ENCODE measurements at regions not wholly inside any gene's neighbourhood (a gene's known extent, or its start where the extent isn't known, plus 50 kb on each side); places are given as distances from the start of the nearest gene placed in this dataset.

- H3K4me3 ChIP-seq (ENCODE audit: low read length) = no peak overlapping the region; the same call in 1 of the 2 replicates
- no peak for DNase-seq
- no peaks in the 10 kb centered on the region for H3K79me2 ChIP-seq (ENCODE audit: low read length)
- no peaks in the 10 kb centered on the region for H3K9me2 ChIP-seq (replicated peaks; ENCODE audit: insufficient read depth, low read length)
- H3K4me1 ChIP-seq (ENCODE audit: low read length) = no peaks in the 10 kb centered on the region
- H2AFZ ChIP-seq (ENCODE audit: low read length) = no peak overlapping the region
- H3K4me2 ChIP-seq (ENCODE audit: low read depth, low read length, poor library complexity, severe bottlenecking) = no peak overlapping the region
- peaks cover 56% of the 10 kb centered on the region for H3K9me3 ChIP-seq (ENCODE audit: low read length)
- H3K9ac ChIP-seq (ENCODE audit: low read length) = no peak overlapping the region
- H3K36me3 ChIP-seq (ENCODE audit: insufficient read depth, low read length) = no peaks in the 10 kb centered on the region
- H3K27me3 ChIP-seq (ENCODE audit: low read length) = no peaks in the 10 kb centered on the region
- no peaks in the 10 kb centered on the region for H4K20me1 ChIP-seq (ENCODE audit: insufficient read depth, low read depth, low read length)
- no peak overlapping the region for H3K27ac ChIP-seq (ENCODE audit: low read length)
These were observed 2154.0 kb upstream of the PIK3C3 start for GRCh38 chr18:39801010-39801409.

- H3K4me2 ChIP-seq (ENCODE audit: low read depth, low read length, poor library complexity, severe bottlenecking) = no peak overlapping the region
These were observed 2156.0 kb upstream of the PIK3C3 start for GRCh38 chr18:39799006-39799405.

GRCh38 chr18:39796393-39796792, 2158.6 kb upstream of the PIK3C3 start:
- Histone ChIP-seq H3K36me3 (ENCODE audit: insufficient read depth, low read length) (no peaks in the 10 kb centered on the region), H3K9me3 (ENCODE audit: low read length) (peaks cover 45% of the 10 kb centered on the region), H3K4me3 (ENCODE audit: low read length) (no peak overlapping the region), H3K27me3 (ENCODE audit: low read length) (no peaks in the 10 kb centered on the region), H3K27ac (ENCODE audit: low read length) (no peak overlapping the region), H2AFZ (ENCODE audit: low read length) (no peak overlapping the region), H3K79me2 (ENCODE audit: low read length) (no peaks in the 10 kb centered on the region), H3K4me1 (ENCODE audit: low read length) (no peaks in the 10 kb centered on the region), H3K9ac (ENCODE audit: low read length) (no peak overlapping the region), H3K9me2 (replicated peaks; ENCODE audit: insufficient read depth, low read length) (no peaks in the 10 kb centered on the region), H4K20me1 (ENCODE audit: insufficient read depth, low read depth, low read length) (no peaks in the 10 kb centered on the region), H3K4me2 (ENCODE audit: low read depth, low read length, poor library complexity, severe bottlenecking) (no peak overlapping the region)
- DNase-seq = no peak

More at GRCh38 chr18:39799006-39799405, 2156.0 kb upstream of the PIK3C3 start:
- H4K20me1 ChIP-seq (ENCODE audit: insufficient read depth, low read depth, low read length) = no peaks in the 10 kb centered on the region
- no peaks in the 10 kb centered on the region for H3K36me3 ChIP-seq (ENCODE audit: insufficient read depth, low read length)
- no peaks in the 10 kb centered on the region for H3K27me3 ChIP-seq (ENCODE audit: low read length)
- no peak overlapping the region for H3K9ac ChIP-seq (ENCODE audit: low read length)
- no peak for DNase-seq
- H3K79me2 ChIP-seq (ENCODE audit: low read length) = no peaks in the 10 kb centered on the region
- no peak overlapping the region for H2AFZ ChIP-seq (ENCODE audit: low read length)
- H3K9me2 ChIP-seq (replicated peaks; ENCODE audit: insufficient read depth, low read length) = no peaks in the 10 kb centered on the region
- H3K27ac ChIP-seq (ENCODE audit: low read length) = no peak overlapping the region
- H3K9me3 ChIP-seq (ENCODE audit: low read length) = peaks cover 54% of the 10 kb centered on the region
- no peak overlapping the region for H3K4me3 ChIP-seq (ENCODE audit: low read length)
- H3K4me1 ChIP-seq (ENCODE audit: low read length) = no peaks in the 10 kb centered on the region

GRCh38 chr18:39795350-39795749, 2159.7 kb upstream of the PIK3C3 start:
- Histone ChIP-seq H3K79me2 (ENCODE audit: low read length) (no peaks in the 10 kb centered on the region), H2AFZ (ENCODE audit: low read length) (no peak overlapping the region), H3K4me3 (ENCODE audit: low read length) (no peak overlapping the region), H4K20me1 (ENCODE audit: insufficient read depth, low read depth, low read length) (no peaks in the 10 kb centered on the region), H3K4me1 (ENCODE audit: low read length) (no peaks in the 10 kb centered on the region), H3K4me2 (ENCODE audit: low read depth, low read length, poor library complexity, severe bottlenecking) (no peak overlapping the region), H3K9ac (ENCODE audit: low read length) (no peak overlapping the region), H3K27me3 (ENCODE audit: low read length) (no peaks in the 10 kb centered on the region), H3K9me2 (replicated peaks; ENCODE audit: insufficient read depth, low read length) (no peaks in the 10 kb centered on the region), H3K9me3 (ENCODE audit: low read length) (peaks cover 47% of the 10 kb centered on the region), H3K27ac (ENCODE audit: low read length) (no peak overlapping the region), H3K36me3 (ENCODE audit: insufficient read depth, low read length) (no peaks in the 10 kb centered on the region)
- no peak for DNase-seq

GRCh38 chr18:39793609-39794008, 2161.4 kb upstream of the PIK3C3 start:
- no peaks in the 10 kb centered on the region for H3K27me3 ChIP-seq (ENCODE audit: low read length)
- no peak for DNase-seq
- no peaks in the 10 kb centered on the region for H3K79me2 ChIP-seq (ENCODE audit: low read length)
- peaks cover 45% of the 10 kb centered on the region for H3K9me3 ChIP-seq (ENCODE audit: low read length)
- no peaks in the 10 kb centered on the region for H3K36me3 ChIP-seq (ENCODE audit: insufficient read depth, low read length)
- no peak overlapping the region for H3K4me3 ChIP-seq (ENCODE audit: low read length)
- no peaks in the 10 kb centered on the region for H4K20me1 ChIP-seq (ENCODE audit: insufficient read depth, low read depth, low read length)
- no peak overlapping the region for H3K4me2 ChIP-seq (ENCODE audit: low read depth, low read length, poor library complexity, severe bottlenecking)
- no peaks in the 10 kb centered on the region for H3K4me1 ChIP-seq (ENCODE audit: low read length)
- H3K9me2 ChIP-seq (replicated peaks; ENCODE audit: insufficient read depth, low read length) = no peaks in the 10 kb centered on the region
- H3K9ac ChIP-seq (ENCODE audit: low read length) = no peak overlapping the region
- no peak overlapping the region for H2AFZ ChIP-seq (ENCODE audit: low read length)
- no peak overlapping the region for H3K27ac ChIP-seq (ENCODE audit: low read length)

- H3K4me2 ChIP-seq (ENCODE audit: low read depth, low read length, poor library complexity, severe bottlenecking) = no peak overlapping the region
- H3K9me3 ChIP-seq (ENCODE audit: low read length) = peaks cover 38% of the 10 kb centered on the region
- DNase-seq = no peak
- no peaks in the 10 kb centered on the region for H3K36me3 ChIP-seq (ENCODE audit: insufficient read depth, low read length)
- H3K27ac ChIP-seq (ENCODE audit: low read length) = no peak overlapping the region
- no peaks in the 10 kb centered on the region for H3K4me1 ChIP-seq (ENCODE audit: low read length)
- no peak overlapping the region for H2AFZ ChIP-seq (ENCODE audit: low read length)
- H3K9ac ChIP-seq (ENCODE audit: low read length) = no peak overlapping the region
- no peaks in the 10 kb centered on the region for H3K79me2 ChIP-seq (ENCODE audit: low read length)
- H3K4me3 ChIP-seq (ENCODE audit: low read length) = no peak overlapping the region
- no peaks in the 10 kb centered on the region for H4K20me1 ChIP-seq (ENCODE audit: insufficient read depth, low read depth, low read length)
- H3K9me2 ChIP-seq (replicated peaks; ENCODE audit: insufficient read depth, low read length) = no peaks in the 10 kb centered on the region
- no peaks in the 10 kb centered on the region for H3K27me3 ChIP-seq (ENCODE audit: low read length)
These were observed 2166.7 kb upstream of the PIK3C3 start for GRCh38 chr18:39788383-39788782.

- Histone ChIP-seq H2AFZ (ENCODE audit: low read length) (no peak overlapping the region), H3K9me2 (replicated peaks; ENCODE audit: insufficient read depth, low read length) (no peaks in the 10 kb centered on the region), H3K9ac (ENCODE audit: low read length) (no peak overlapping the region), H3K27ac (ENCODE audit: low read length) (no peak overlapping the region), H3K4me2 (ENCODE audit: low read depth, low read length, poor library complexity, severe bottlenecking) (no peak overlapping the region), H3K9me3 (ENCODE audit: low read length) (peaks cover 33% of the 10 kb centered on the region), H3K36me3 (ENCODE audit: insufficient read depth, low read length) (no peaks in the 10 kb centered on the region), H4K20me1 (ENCODE audit: insufficient read depth, low read depth, low read length) (no peaks in the 10 kb centered on the region), H3K4me1 (ENCODE audit: low read length) (no peaks in the 10 kb centered on the region), H3K79me2 (ENCODE audit: low read length) (no peaks in the 10 kb centered on the region), H3K27me3 (ENCODE audit: low read length) (no peaks in the 10 kb centered on the region), H3K4me3 (ENCODE audit: low read length) (no peak overlapping the region)
- no peak for DNase-seq
These were observed 2168.6 kb upstream of the PIK3C3 start for GRCh38 chr18:39786477-39786876.

- Histone ChIP-seq H3K27me3 (ENCODE audit: low read length) (no peaks in the 10 kb centered on the region), H2AFZ (ENCODE audit: low read length) (no peak overlapping the region), H3K79me2 (ENCODE audit: low read length) (no peaks in the 10 kb centered on the region), H3K9me3 (ENCODE audit: low read length) (peaks cover 21% of the 10 kb centered on the region), H3K27ac (ENCODE audit: low read length) (no peak overlapping the region), H3K9ac (ENCODE audit: low read length) (no peak overlapping the region), H4K20me1 (ENCODE audit: insufficient read depth, low read depth, low read length) (no peaks in the 10 kb centered on the region), H3K4me1 (ENCODE audit: low read length) (no peaks in the 10 kb centered on the region), H3K4me3 (ENCODE audit: low read length) (no peak overlapping the region), H3K4me2 (ENCODE audit: low read depth, low read length, poor library complexity, severe bottlenecking) (no peak overlapping the region), H3K36me3 (ENCODE audit: insufficient read depth, low read length) (no peaks in the 10 kb centered on the region), H3K9me2 (replicated peaks; ENCODE audit: insufficient read depth, low read length) (no peaks in the 10 kb centered on the region)
- no peak for DNase-seq
These were observed 2170.5 kb upstream of the PIK3C3 start for GRCh38 chr18:39784541-39784940.

GRCh38 chr18:39781565-39781964, 2173.5 kb upstream of the PIK3C3 start:
- Histone ChIP-seq H4K20me1 (ENCODE audit: insufficient read depth, low read depth, low read length) (no peaks in the 10 kb centered on the region), H3K36me3 (ENCODE audit: insufficient read depth, low read length) (no peaks in the 10 kb centered on the region), H3K79me2 (ENCODE audit: low read length) (no peaks in the 10 kb centered on the region), H3K4me3 (ENCODE audit: low read length) (no peak overlapping the region), H3K27ac (ENCODE audit: low read length) (no peak overlapping the region), H3K9me3 (ENCODE audit: low read length) (peaks cover 17% of the 10 kb centered on the region), H3K27me3 (ENCODE audit: low read length) (no peaks in the 10 kb centered on the region), H3K4me2 (ENCODE audit: low read depth, low read length, poor library complexity, severe bottlenecking) (no peak overlapping the region), H3K9me2 (replicated peaks; ENCODE audit: insufficient read depth, low read length) (no peaks in the 10 kb centered on the region), H3K4me1 (ENCODE audit: low read length) (no peaks in the 10 kb centered on the region), H3K9ac (ENCODE audit: low read length) (no peak overlapping the region), H2AFZ (ENCODE audit: low read length) (no peak overlapping the region)
- DNase-seq = no peak

All from Karpas-422 (cell line).